ENCODE measurements at regions not wholly inside any gene's neighbourhood (a gene's known extent, or its start where the extent isn't known, plus 50 kb on each side); places are given as distances from the start of the nearest gene placed in this dataset.

DNA sequence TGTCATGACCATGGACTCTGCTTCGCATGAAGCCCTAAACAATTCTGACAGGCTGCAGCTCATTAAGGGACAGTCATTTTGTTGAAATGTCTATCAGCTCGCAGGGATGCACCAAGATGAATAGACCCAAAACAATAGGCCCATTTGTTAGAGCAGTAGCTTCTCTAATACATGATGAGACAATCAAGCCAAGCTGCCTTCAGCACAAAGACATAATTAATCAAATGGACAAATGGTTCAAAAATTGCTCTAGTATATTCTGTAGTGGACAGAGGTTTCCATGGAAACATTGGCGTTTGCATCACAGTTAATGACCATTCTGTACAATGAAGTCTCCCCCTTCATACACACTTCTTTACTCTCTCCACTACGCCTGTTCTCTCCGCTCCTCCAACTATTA, 274.6 kb downstream of the ANXA1 start:
- TF ChIP-seq, protein P1, sequence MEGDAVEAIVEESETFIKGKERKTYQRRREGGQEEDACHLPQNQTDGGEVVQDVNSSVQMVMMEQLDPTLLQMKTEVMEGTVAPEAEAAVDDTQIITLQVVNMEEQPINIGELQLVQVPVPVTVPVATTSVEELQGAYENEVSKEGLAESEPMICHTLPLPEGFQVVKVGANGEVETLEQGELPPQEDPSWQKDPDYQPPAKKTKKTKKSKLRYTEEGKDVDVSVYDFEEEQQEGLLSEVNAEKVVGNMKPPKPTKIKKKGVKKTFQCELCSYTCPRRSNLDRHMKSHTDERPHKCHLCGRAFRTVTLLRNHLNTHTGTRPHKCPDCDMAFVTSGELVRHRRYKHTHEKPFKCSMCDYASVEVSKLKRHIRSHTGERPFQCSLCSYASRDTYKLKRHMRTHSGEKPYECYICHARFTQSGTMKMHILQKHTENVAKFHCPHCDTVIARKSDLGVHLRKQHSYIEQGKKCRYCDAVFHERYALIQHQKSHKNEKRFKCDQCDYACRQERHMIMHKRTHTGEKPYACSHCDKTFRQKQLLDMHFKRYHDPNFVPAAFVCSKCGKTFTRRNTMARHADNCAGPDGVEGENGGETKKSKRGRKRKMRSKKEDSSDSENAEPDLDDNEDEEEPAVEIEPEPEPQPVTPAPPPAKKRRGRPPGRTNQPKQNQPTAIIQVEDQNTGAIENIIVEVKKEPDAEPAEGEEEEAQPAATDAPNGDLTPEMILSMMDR (IDR thresholded peaks at IDR 0.05), result no peak
- TF ChIP-seq POLR2A (IDR thresholded peaks at IDR 0.05), result no peak

Measured in heart left ventricle (tissue), 13 donors.